ENCODE measurements at regions not wholly inside any gene's neighbourhood (a gene's known extent, or its start where the extent isn't known, plus 50 kb on each side); places are given as distances from the start of the nearest gene placed in this dataset.

DNA sequence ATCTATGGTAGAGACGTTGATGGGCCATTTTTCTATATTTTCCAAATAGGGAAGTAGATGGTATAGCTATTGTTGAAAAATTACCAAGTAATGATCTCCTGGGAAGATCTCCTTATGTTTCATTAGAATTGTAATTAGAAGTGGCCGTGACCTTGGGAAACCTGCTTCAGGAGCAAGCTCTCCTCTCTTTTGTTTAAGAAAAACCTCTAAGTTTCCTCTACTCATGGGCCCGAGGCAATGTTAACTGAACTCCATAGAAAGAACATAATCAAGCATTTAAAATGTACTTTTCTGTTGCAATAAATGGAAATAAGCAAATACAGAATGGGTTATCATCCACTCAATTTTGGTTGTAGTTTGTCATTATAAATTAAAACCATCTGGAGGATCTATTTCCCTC lies 511.2 kb upstream of the MDFIC2 start:
- DNase-seq (ENCODE audit: low spot score) (no peak), ATAC-seq (ENCODE audit: low read depth) (no peak)
- TF ChIP-seq, protein P1, sequence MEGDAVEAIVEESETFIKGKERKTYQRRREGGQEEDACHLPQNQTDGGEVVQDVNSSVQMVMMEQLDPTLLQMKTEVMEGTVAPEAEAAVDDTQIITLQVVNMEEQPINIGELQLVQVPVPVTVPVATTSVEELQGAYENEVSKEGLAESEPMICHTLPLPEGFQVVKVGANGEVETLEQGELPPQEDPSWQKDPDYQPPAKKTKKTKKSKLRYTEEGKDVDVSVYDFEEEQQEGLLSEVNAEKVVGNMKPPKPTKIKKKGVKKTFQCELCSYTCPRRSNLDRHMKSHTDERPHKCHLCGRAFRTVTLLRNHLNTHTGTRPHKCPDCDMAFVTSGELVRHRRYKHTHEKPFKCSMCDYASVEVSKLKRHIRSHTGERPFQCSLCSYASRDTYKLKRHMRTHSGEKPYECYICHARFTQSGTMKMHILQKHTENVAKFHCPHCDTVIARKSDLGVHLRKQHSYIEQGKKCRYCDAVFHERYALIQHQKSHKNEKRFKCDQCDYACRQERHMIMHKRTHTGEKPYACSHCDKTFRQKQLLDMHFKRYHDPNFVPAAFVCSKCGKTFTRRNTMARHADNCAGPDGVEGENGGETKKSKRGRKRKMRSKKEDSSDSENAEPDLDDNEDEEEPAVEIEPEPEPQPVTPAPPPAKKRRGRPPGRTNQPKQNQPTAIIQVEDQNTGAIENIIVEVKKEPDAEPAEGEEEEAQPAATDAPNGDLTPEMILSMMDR (IDR thresholded peaks at IDR 0.05; ENCODE audit: poor library complexity, severe bottlenecking), result no peak
- H3K9me3 ChIP-seq (ENCODE audit: severe bottlenecking), result no peaks in the 10 kb centered on the region
- H3K27ac ChIP-seq (ENCODE audit: poor library complexity, severe bottlenecking), result peak overlapping the region; percentile 28
- H3K4me3 ChIP-seq (ENCODE audit: severe bottlenecking), result no peak overlapping the region
- H3K36me3 ChIP-seq (ENCODE audit: low read depth), result no peaks in the 10 kb centered on the region
- peaks cover 13% of the 10 kb centered on the region for H3K4me1 ChIP-seq (ENCODE audit: insufficient read depth, poor library complexity, severe bottlenecking)
- no peaks in the 10 kb centered on the region for H3K27me3 ChIP-seq (ENCODE audit: insufficient read depth, poor library complexity, severe bottlenecking)

DNA sequence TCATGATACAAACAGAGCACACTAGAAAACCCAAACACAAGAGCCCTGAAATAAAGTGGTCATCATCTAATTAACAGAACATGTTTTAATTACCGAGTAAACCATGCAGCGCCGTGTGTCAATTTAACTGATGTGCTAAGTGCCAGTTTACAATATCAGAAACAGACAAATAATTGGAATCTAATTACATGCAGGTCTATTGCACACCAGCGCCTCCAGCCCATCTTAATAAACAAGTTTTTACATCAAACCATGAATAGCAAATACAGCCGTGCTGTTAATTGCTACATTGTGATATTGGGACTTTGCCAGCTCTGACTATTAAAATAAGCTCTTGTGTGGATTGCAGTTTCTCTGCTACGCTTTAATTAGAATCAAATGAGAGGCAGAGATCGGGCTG lies 510.2 kb upstream of the MDFIC2 start:
- no peak overlapping the region for H3K4me3 ChIP-seq (ENCODE audit: severe bottlenecking)
- H3K27me3 ChIP-seq (ENCODE audit: insufficient read depth, poor library complexity, severe bottlenecking), result no peaks in the 10 kb centered on the region
- ATAC-seq (ENCODE audit: low read depth) (no peak), DNase-seq (ENCODE audit: low spot score) (no peak)
- H3K36me3 ChIP-seq (ENCODE audit: low read depth), result no peaks in the 10 kb centered on the region
- no peak overlapping the region for H3K27ac ChIP-seq (ENCODE audit: poor library complexity, severe bottlenecking)
- TF ChIP-seq, protein P1 (IDR thresholded peaks at IDR 0.05; ENCODE audit: poor library complexity, severe bottlenecking), result no peak
- peaks cover 13% of the 10 kb centered on the region for H3K4me1 ChIP-seq (ENCODE audit: insufficient read depth, poor library complexity, severe bottlenecking)
- H3K9me3 ChIP-seq (ENCODE audit: severe bottlenecking), result no peaks in the 10 kb centered on the region

DNA sequence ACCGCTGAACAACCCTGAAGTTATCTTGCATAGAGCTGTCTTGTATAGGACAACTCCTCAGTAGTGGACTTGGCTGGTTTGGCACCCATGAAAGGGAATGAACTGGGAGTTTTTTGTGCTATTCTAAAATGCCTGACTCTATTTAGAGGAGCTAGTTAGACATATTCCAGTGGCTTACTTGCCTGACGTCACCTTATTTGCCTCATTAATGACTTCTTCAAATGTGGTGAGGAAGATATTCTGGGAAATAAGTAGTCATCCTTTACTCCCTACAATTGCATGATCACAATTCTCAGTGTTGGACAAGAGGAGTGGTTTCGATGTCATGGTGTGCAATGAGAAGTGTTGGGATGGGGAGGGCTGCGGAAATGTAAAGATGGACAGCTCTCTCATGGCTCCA lies 509.2 kb upstream of the MDFIC2 start:
- Histone ChIP-seq H3K4me3 (ENCODE audit: severe bottlenecking) (no peak overlapping the region), H3K36me3 (ENCODE audit: low read depth) (no peaks in the 10 kb centered on the region), H3K27me3 (ENCODE audit: insufficient read depth, poor library complexity, severe bottlenecking) (no peaks in the 10 kb centered on the region), H3K27ac (ENCODE audit: poor library complexity, severe bottlenecking) (no peak overlapping the region), H3K4me1 (ENCODE audit: insufficient read depth, poor library complexity, severe bottlenecking) (peaks cover 13% of the 10 kb centered on the region), H3K9me3 (ENCODE audit: severe bottlenecking) (no peaks in the 10 kb centered on the region)
- TF ChIP-seq, protein P1 (IDR thresholded peaks at IDR 0.05; ENCODE audit: poor library complexity, severe bottlenecking), result no peak
- no peak for DNase-seq (ENCODE audit: low spot score)
- no peak for ATAC-seq (ENCODE audit: low read depth)

DNA sequence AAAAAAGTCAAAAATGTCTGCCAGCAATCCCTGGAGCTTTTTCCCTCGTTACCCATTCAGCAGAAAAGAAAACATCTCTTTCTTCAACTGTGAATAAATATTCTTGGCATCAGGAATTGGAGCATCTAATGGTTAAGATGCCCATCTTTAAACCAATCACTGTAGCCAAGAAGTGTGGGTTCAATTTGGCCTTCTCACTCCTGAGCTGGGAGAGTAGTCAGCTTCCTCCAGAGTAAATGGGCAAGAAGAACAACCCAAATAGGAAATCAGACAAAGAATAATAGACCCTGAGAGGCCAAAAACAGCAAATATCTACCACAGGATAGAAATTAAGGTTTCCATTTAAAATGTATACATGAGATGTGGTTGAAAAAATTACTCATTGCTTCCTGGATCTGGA lies 508.0 kb upstream of the MDFIC2 start:
- H3K27me3 ChIP-seq (ENCODE audit: insufficient read depth, poor library complexity, severe bottlenecking), result no peaks in the 10 kb centered on the region
- H3K9me3 ChIP-seq (ENCODE audit: severe bottlenecking), result no peaks in the 10 kb centered on the region
- no peak overlapping the region for H3K4me3 ChIP-seq (ENCODE audit: severe bottlenecking)
- ATAC-seq (ENCODE audit: low read depth) (no peak), DNase-seq (ENCODE audit: low spot score) (no peak)
- no peaks in the 10 kb centered on the region for H3K36me3 ChIP-seq (ENCODE audit: low read depth)
- TF ChIP-seq, protein P1 (IDR thresholded peaks at IDR 0.05; ENCODE audit: poor library complexity, severe bottlenecking), result no peak
- peaks cover 23% of the 10 kb centered on the region for H3K4me1 ChIP-seq (ENCODE audit: insufficient read depth, poor library complexity, severe bottlenecking)
- no peak overlapping the region for H3K27ac ChIP-seq (ENCODE audit: poor library complexity, severe bottlenecking)

DNA sequence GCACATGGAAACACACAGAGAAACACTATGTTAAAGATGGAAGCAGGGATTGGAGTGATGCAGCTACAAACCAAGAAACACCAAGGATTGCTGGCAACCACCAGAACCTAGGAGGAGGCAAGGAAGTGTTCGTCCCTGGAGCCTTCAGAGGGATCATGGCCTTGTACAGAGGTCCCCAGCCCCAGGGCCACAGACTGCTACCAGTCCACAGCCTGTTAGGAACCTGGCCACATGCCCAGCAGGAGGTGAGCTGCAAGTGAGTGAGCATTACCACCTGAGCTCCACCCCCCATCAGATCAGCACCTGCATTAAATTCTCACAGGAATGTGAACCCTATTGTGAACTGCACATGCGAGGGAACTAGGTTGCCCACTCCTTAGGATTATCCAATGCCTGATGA lies 505.7 kb upstream of the MDFIC2 start:
- Histone ChIP-seq H3K27me3 (ENCODE audit: insufficient read depth, poor library complexity, severe bottlenecking) (no peaks in the 10 kb centered on the region), H3K27ac (ENCODE audit: poor library complexity, severe bottlenecking) (no peak overlapping the region), H3K4me3 (ENCODE audit: severe bottlenecking) (no peak overlapping the region), H3K36me3 (ENCODE audit: low read depth) (no peaks in the 10 kb centered on the region), H3K9me3 (ENCODE audit: severe bottlenecking) (no peaks in the 10 kb centered on the region), H3K4me1 (ENCODE audit: insufficient read depth, poor library complexity, severe bottlenecking) (peaks cover 22% of the 10 kb centered on the region)
- no peak for ATAC-seq (ENCODE audit: low read depth)
- TF ChIP-seq, protein P1 (IDR thresholded peaks at IDR 0.05; ENCODE audit: poor library complexity, severe bottlenecking), result no peak
- no peak for DNase-seq (ENCODE audit: low spot score)

Data from RWPE2 (cell line).